Endodermal cell (in vitro differentiated cells): ENCODE measurements at regions not wholly inside any gene's neighbourhood (a gene's known extent, or its start where the extent isn't known, plus 50 kb on each side); places are given as distances from the start of the nearest gene placed in this dataset.
A peak's percentile ranks its signal among the peaks of the same experiment; 100 is the strongest.

Experiments
- DNase-seq: peaks from one replicate; pipeline ENCODE4 v3.0.0-alpha.2; 2017
- H3K27ac ChIP-seq: 2 replicates; pipeline ENCODE4 v1.5.1; 2013; ENCODE audit warnings: mild to moderate bottlenecking, low read depth, low read length, moderate library complexity
- H3K27me3 ChIP-seq: 2 replicates; pipeline ENCODE4 v1.6.1; 2013; ENCODE audit warnings: mild to moderate bottlenecking, low read length, moderate library complexity; ENCODE audit not compliant: insufficient read depth, control insufficient read depth, poor library complexity, severe bottlenecking
- H3K36me3 ChIP-seq: 2 replicates; pipeline ENCODE4 v1.7.0; 2013; ENCODE audit warnings: mild to moderate bottlenecking, low read length, moderate library complexity; ENCODE audit not compliant: control insufficient read depth, insufficient read depth
- H3K4me1 ChIP-seq: one replicate; pipeline ENCODE4 v1.7.0; 2013; ENCODE audit warnings: low read length; ENCODE audit not compliant: control insufficient read depth, insufficient read depth
- H3K4me3 ChIP-seq: 2 replicates; pipeline ENCODE4 v1.5.1; 2013; ENCODE audit warnings: mild to moderate bottlenecking, low read length, moderate library complexity
- H3K9ac ChIP-seq: 2 replicates; pipeline ENCODE4 v1.6.1; 2013; ENCODE audit warnings: mild to moderate bottlenecking, low read length, moderate library complexity; ENCODE audit not compliant: poor library complexity, severe bottlenecking; ENCODE audit errors: extremely low read depth
- H3K9me3 ChIP-seq: 2 replicates; pipeline ENCODE4 v1.6.1; 2013; ENCODE audit warnings: mild to moderate bottlenecking, low read length, moderate library complexity; ENCODE audit not compliant: control insufficient read depth
- H3K27ac Mint-ChIP-seq: 2 replicates; pipeline ENCODE4 v1.8.0; 2020; ENCODE audit warnings: mixed read lengths
- H3K27me3 Mint-ChIP-seq: 2 replicates; pipeline ENCODE4 v1.8.0; 2021; ENCODE audit warnings: mild to moderate bottlenecking, mixed read lengths; ENCODE audit not compliant: insufficient read depth
- H3K36me3 Mint-ChIP-seq: 2 replicates; pipeline ENCODE4 v1.8.0; 2020; ENCODE audit warnings: low read depth, mixed read lengths
- H3K4me1 Mint-ChIP-seq: 2 replicates; pipeline ENCODE4 v1.8.0; 2020; ENCODE audit warnings: mixed read lengths
- H3K4me3 Mint-ChIP-seq: 2 replicates; pipeline ENCODE4 v1.8.0; 2020; ENCODE audit warnings: mild to moderate bottlenecking, moderate library complexity, mixed read lengths
- H3K9me3 Mint-ChIP-seq: 2 replicates; pipeline ENCODE4 v1.8.0; 2020; ENCODE audit warnings: mild to moderate bottlenecking, mixed read lengths
- WGBS, 2 experiments: methylation state at CpG; one replicate each; pipeline versions ENCODE4 v1.1.5 to v1.1.7; 2013; ENCODE audit warnings: missing lambda C conversion rate in 2 of 2, mixed read lengths in 1 of 2; ENCODE audit not compliant: insufficient coverage in 1 of 2, insufficient read length in 1 of 2; 5-methylcytosine and 5-hydroxymethylcytosine counted together
- TF ChIP-seq, protein P1 (sequence below): fragments of 200-600 bp; sonication (generic); conservative IDR thresholded peaks from 2 replicates; pipeline ENCODE4 v1.5.0; 2021; ENCODE audit warnings: antibody characterized with exemption, mild to moderate bottlenecking

DNA sequence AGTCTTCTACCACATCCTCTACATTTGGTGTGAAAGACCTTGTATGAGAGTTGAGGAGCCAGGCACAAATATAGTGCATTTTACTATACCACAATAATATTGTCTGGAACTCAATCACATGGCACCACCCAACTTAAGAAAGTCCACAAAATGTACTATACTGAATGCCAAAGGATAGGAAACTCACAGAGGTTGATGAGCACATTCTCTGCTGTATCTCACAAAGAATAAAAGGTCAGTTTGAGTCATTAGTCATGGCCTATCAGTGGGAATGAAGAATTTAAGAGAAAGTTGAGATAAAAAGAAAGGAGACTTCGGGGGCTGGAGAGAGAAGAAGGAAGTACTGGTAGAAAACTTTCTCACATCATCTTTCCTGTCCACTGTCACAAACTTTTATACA, 134.3 kb downstream of the RDH14 start:
- no peaks in the 10 kb centered on the region for H3K4me1 ChIP-seq
- no peaks in the 10 kb centered on the region for H3K9me3 Mint-ChIP-seq
- no peaks in the 10 kb centered on the region for H3K36me3 ChIP-seq
- H3K27me3 Mint-ChIP-seq = no peaks in the 10 kb centered on the region
- DNase-seq = no peak
- H3K27ac ChIP-seq = no peak overlapping the region
- WGBS, 2 experiments = 88% methylated on average over 1 of the region's 1 CpG; no CpG with 5 or more reads in 1 of the 2 experiments
- no peak overlapping the region for H3K4me3 Mint-ChIP-seq
- no peaks in the 10 kb centered on the region for H3K4me1 Mint-ChIP-seq
- no peak overlapping the region for H3K9ac ChIP-seq
- H3K27ac Mint-ChIP-seq = no peak overlapping the region
- TF ChIP-seq, protein P1, sequence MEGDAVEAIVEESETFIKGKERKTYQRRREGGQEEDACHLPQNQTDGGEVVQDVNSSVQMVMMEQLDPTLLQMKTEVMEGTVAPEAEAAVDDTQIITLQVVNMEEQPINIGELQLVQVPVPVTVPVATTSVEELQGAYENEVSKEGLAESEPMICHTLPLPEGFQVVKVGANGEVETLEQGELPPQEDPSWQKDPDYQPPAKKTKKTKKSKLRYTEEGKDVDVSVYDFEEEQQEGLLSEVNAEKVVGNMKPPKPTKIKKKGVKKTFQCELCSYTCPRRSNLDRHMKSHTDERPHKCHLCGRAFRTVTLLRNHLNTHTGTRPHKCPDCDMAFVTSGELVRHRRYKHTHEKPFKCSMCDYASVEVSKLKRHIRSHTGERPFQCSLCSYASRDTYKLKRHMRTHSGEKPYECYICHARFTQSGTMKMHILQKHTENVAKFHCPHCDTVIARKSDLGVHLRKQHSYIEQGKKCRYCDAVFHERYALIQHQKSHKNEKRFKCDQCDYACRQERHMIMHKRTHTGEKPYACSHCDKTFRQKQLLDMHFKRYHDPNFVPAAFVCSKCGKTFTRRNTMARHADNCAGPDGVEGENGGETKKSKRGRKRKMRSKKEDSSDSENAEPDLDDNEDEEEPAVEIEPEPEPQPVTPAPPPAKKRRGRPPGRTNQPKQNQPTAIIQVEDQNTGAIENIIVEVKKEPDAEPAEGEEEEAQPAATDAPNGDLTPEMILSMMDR = no peak
- H3K9me3 ChIP-seq = no peaks in the 10 kb centered on the region
- H3K27me3 ChIP-seq = no peaks in the 10 kb centered on the region
- H3K4me3 ChIP-seq = no peak overlapping the region
- no peaks in the 10 kb centered on the region for H3K36me3 Mint-ChIP-seq

DNA sequence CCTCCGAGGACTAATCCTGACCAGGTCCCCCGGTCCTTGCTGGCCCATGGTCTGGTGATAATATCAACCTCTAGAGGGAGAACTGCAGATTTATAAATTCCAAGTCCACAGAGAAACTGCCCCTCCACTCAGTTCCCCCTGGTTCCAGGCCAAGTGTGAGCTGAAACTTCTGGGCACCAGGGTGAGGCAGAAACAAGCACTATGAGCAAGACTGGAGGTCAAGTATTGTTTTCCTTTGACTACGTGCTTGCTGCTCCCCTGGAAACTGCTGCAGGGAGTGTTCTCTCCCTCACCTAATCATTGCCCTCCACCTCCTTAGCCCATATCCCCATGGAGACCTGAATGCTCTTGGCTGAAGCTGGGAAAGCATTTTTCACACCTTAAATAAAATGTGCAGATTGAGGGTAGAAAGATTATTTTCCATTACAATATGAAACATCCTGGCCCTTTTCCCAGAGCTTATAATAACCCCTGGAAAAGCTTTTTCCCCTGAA, 135.2 kb downstream of the RDH14 start:
- Histone ChIP-seq H3K9me3 (no peaks in the 10 kb centered on the region), H3K36me3 (no peaks in the 10 kb centered on the region), H3K27me3 (no peaks in the 10 kb centered on the region), H3K27ac (no peak overlapping the region), H3K4me1 (no peaks in the 10 kb centered on the region), H3K9ac (no peak overlapping the region), H3K4me3 (no peak overlapping the region)
- TF ChIP-seq, protein P1 = peak; percentile 53
- Mint-ChIP-seq H3K27me3 (no peaks in the 10 kb centered on the region), H3K27ac (no peak overlapping the region), H3K9me3 (no peaks in the 10 kb centered on the region), H3K4me3 (no peak overlapping the region), H3K4me1 (no peaks in the 10 kb centered on the region), H3K36me3 (no peaks in the 10 kb centered on the region)
- 93 to 100% methylated on average over 3 of the region's 3 CpGs for WGBS, 2 experiments
- peak; percentile 53 for DNase-seq

DNA sequence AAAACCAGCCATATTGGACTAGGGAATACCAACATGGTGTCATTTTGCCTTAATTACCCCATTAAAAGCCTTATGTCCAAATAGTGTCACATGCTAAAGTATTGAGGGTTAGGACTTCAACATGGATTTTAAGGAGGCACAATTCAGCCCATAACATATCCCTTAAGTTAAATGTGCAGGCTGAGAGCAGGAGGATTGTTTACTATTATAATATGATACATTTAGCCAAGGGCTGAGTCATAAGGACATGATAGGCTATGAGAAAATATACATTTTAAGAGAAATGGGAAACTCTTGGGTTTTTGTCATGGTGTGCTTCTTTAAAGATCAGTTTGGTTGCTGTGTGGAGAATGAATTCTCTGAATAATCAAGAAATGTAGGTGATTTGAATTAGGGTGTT, 136.8 kb downstream of the RDH14 start:
- no peaks in the 10 kb centered on the region for H3K27me3 ChIP-seq
- TF ChIP-seq, protein P1 = no peak
- no peaks in the 10 kb centered on the region for H3K36me3 ChIP-seq
- Mint-ChIP-seq H3K36me3 (no peaks in the 10 kb centered on the region), H3K4me3 (no peak overlapping the region), H3K4me1 (no peaks in the 10 kb centered on the region), H3K27ac (no peak overlapping the region), H3K27me3 (no peaks in the 10 kb centered on the region), H3K9me3 (no peaks in the 10 kb centered on the region)
- no peak overlapping the region for H3K27ac ChIP-seq
- no peaks in the 10 kb centered on the region for H3K9me3 ChIP-seq
- H3K4me3 ChIP-seq = no peak overlapping the region
- H3K9ac ChIP-seq = no peak overlapping the region
- no peaks in the 10 kb centered on the region for H3K4me1 ChIP-seq
- DNase-seq = no peak
